ENCODE measurements at regions not wholly inside any gene's neighbourhood (a gene's known extent, or its start where the extent isn't known, plus 50 kb on each side); places are given as distances from the start of the nearest gene placed in this dataset.

- Histone ChIP-seq H3K4me1 (ENCODE audit: control insufficient read depth, low read depth, low read length) (no peaks in the 10 kb centered on the region), H4K8ac (ENCODE audit: low read depth, low read length) (no peak overlapping the region)
These were observed 411.2 kb downstream of the TLL1 start for GRCh38 chr4:166284221-166284620.

GRCh38 chr4:166290426-166290825 is 417.4 kb downstream of the TLL1 start:
- H2AK5ac ChIP-seq (ENCODE audit: low read length): no peak overlapping the region
- H2BK5ac ChIP-seq (ENCODE audit: low read length): no peak overlapping the region
- no peak overlapping the region for H3K23ac ChIP-seq (ENCODE audit: low read length)
- no peak overlapping the region for H4K8ac ChIP-seq (ENCODE audit: low read depth, low read length)
- WGBS (ENCODE audit: extremely low coverage, insufficient coverage, low lambda C conversion rate): no CpG with 5 or more reads among the region's 4 CpGs
- no peaks in the 10 kb centered on the region for H3K27me3 ChIP-seq (ENCODE audit: insufficient read depth, low read length, poor library complexity)
- no peaks in the 10 kb centered on the region for H3K36me3 ChIP-seq (ENCODE audit: control insufficient read depth, insufficient read depth, low read length)
- DNase-seq: no peak
- no peaks in the 10 kb centered on the region for H3K79me2 ChIP-seq (ENCODE audit: control insufficient read depth, insufficient read depth, low read length)
- H3K4me1 ChIP-seq (ENCODE audit: control insufficient read depth, low read depth, low read length): no peaks in the 10 kb centered on the region
- no peak overlapping the region for H3K4me3 ChIP-seq (ENCODE audit: low read length)
- no peak overlapping the region for H4K5ac ChIP-seq (ENCODE audit: low read length)
- no peak overlapping the region for H3K18ac ChIP-seq (ENCODE audit: low read length)
- H3K4me2 ChIP-seq (ENCODE audit: low read length): no peak overlapping the region
- H2BK120ac ChIP-seq (ENCODE audit: low read depth, low read length): no peak overlapping the region
- H3K56ac ChIP-seq (ENCODE audit: low read length): no peak overlapping the region
- H3K79me1 ChIP-seq (ENCODE audit: low read length): no peaks in the 10 kb centered on the region
- no peak overlapping the region for H3K9ac ChIP-seq (ENCODE audit: low read length)
- no peak overlapping the region for H3K27ac ChIP-seq (ENCODE audit: low read depth, low read length)
- no peak overlapping the region for H3K4ac ChIP-seq (ENCODE audit: low read depth, low read length)
- no peak overlapping the region for H2BK15ac ChIP-seq (replicated peaks; ENCODE audit: low read depth)

More at GRCh38 chr4:166284221-166284620, 411.2 kb downstream of the TLL1 start:
- no peak overlapping the region for H4K5ac ChIP-seq (ENCODE audit: low read length)
- H3K4ac ChIP-seq (ENCODE audit: low read depth, low read length): no peak overlapping the region
- H3K36me3 ChIP-seq (ENCODE audit: control insufficient read depth, insufficient read depth, low read length): no peaks in the 10 kb centered on the region
- no peak overlapping the region for H2AK5ac ChIP-seq (ENCODE audit: low read length)
- no peaks in the 10 kb centered on the region for H3K27me3 ChIP-seq (ENCODE audit: insufficient read depth, low read length, poor library complexity)
- H3K27ac ChIP-seq (ENCODE audit: low read depth, low read length): no peak overlapping the region
- no peak overlapping the region for H3K9ac ChIP-seq (ENCODE audit: low read length)
- no peak overlapping the region for H3K4me3 ChIP-seq (ENCODE audit: low read length)
- no peak overlapping the region for H2BK5ac ChIP-seq (ENCODE audit: low read length)
- no peak overlapping the region for H3K23ac ChIP-seq (ENCODE audit: low read length)
- H3K79me1 ChIP-seq (ENCODE audit: low read length): no peaks in the 10 kb centered on the region
- no peak overlapping the region for H3K4me2 ChIP-seq (ENCODE audit: low read length)
- DNase-seq: no peak
- no peaks in the 10 kb centered on the region for H3K79me2 ChIP-seq (ENCODE audit: control insufficient read depth, insufficient read depth, low read length)
- no peak overlapping the region for H3K56ac ChIP-seq (ENCODE audit: low read length)
- no peak overlapping the region for H2BK15ac ChIP-seq (replicated peaks; ENCODE audit: low read depth)
- H3K18ac ChIP-seq (ENCODE audit: low read length): no peak overlapping the region
- H2BK120ac ChIP-seq (ENCODE audit: low read depth, low read length): no peak overlapping the region

- Histone ChIP-seq H2BK5ac (ENCODE audit: low read length) (no peak overlapping the region), H3K27me3 (ENCODE audit: insufficient read depth, low read length, poor library complexity) (no peaks in the 10 kb centered on the region), H3K23ac (ENCODE audit: low read length) (no peak overlapping the region), H3K18ac (ENCODE audit: low read length) (no peak overlapping the region), H3K79me2 (ENCODE audit: control insufficient read depth, insufficient read depth, low read length) (no peaks in the 10 kb centered on the region), H3K27ac (ENCODE audit: low read depth, low read length) (no peak overlapping the region), H3K4ac (ENCODE audit: low read depth, low read length) (no peak overlapping the region), H4K8ac (ENCODE audit: low read depth, low read length) (no peak overlapping the region), H3K36me3 (ENCODE audit: control insufficient read depth, insufficient read depth, low read length) (no peaks in the 10 kb centered on the region), H3K79me1 (ENCODE audit: low read length) (no peaks in the 10 kb centered on the region), H3K4me1 (ENCODE audit: control insufficient read depth, low read depth, low read length) (no peaks in the 10 kb centered on the region), H3K4me3 (ENCODE audit: low read length) (no peak overlapping the region), H2AK5ac (ENCODE audit: low read length) (no peak overlapping the region), H4K5ac (ENCODE audit: low read length) (no peak overlapping the region), H2BK15ac (replicated peaks; ENCODE audit: low read depth) (no peak overlapping the region), H3K9ac (ENCODE audit: low read length) (no peak overlapping the region), H3K4me2 (ENCODE audit: low read length) (no peak overlapping the region), H2BK120ac (ENCODE audit: low read depth, low read length) (no peak overlapping the region), H3K56ac (ENCODE audit: low read length) (no peak overlapping the region)
- WGBS (ENCODE audit: extremely low coverage, insufficient coverage, low lambda C conversion rate): 100% methylated on average over 1 of the region's 2 CpGs
- DNase-seq: no peak
These were observed 420.5 kb downstream of the TLL1 start for GRCh38 chr4:166293556-166293955.

- no peaks in the 10 kb centered on the region for H3K79me2 ChIP-seq (ENCODE audit: control insufficient read depth, insufficient read depth, low read length)
- no peak overlapping the region for H3K4me3 ChIP-seq (ENCODE audit: low read length)
- no peak overlapping the region for H3K27ac ChIP-seq (ENCODE audit: low read depth, low read length)
- no CpG with 5 or more reads among the region's 6 CpGs for WGBS (ENCODE audit: extremely low coverage, insufficient coverage, low lambda C conversion rate)
- H3K79me1 ChIP-seq (ENCODE audit: low read length): no peaks in the 10 kb centered on the region
- H3K9ac ChIP-seq (ENCODE audit: low read length): no peak overlapping the region
- H2BK120ac ChIP-seq (ENCODE audit: low read depth, low read length): no peak overlapping the region
- no peaks in the 10 kb centered on the region for H3K36me3 ChIP-seq (ENCODE audit: control insufficient read depth, insufficient read depth, low read length)
- no peaks in the 10 kb centered on the region for H3K27me3 ChIP-seq (ENCODE audit: insufficient read depth, low read length, poor library complexity)
- no peak overlapping the region for H2BK5ac ChIP-seq (ENCODE audit: low read length)
- DNase-seq: no peak
- H2AK5ac ChIP-seq (ENCODE audit: low read length): no peak overlapping the region
- no peak overlapping the region for H4K5ac ChIP-seq (ENCODE audit: low read length)
- H3K18ac ChIP-seq (ENCODE audit: low read length): no peak overlapping the region
- no peak overlapping the region for H3K4me2 ChIP-seq (ENCODE audit: low read length)
- no peak overlapping the region for H3K23ac ChIP-seq (ENCODE audit: low read length)
- H3K4ac ChIP-seq (ENCODE audit: low read depth, low read length): no peak overlapping the region
- no peak overlapping the region for H4K8ac ChIP-seq (ENCODE audit: low read depth, low read length)
- H3K56ac ChIP-seq (ENCODE audit: low read length): no peak overlapping the region
- H2BK15ac ChIP-seq (replicated peaks; ENCODE audit: low read depth): no peak overlapping the region
- no peaks in the 10 kb centered on the region for H3K4me1 ChIP-seq (ENCODE audit: control insufficient read depth, low read depth, low read length)
These were observed 428.2 kb downstream of the TLL1 start for GRCh38 chr4:166301266-166301665.

GRCh38 chr4:166308647-166309046 is 435.6 kb downstream of the TLL1 start:
- Histone ChIP-seq H3K23ac (ENCODE audit: low read length) (no peak overlapping the region), H2BK5ac (ENCODE audit: low read length) (no peak overlapping the region), H3K27me3 (ENCODE audit: insufficient read depth, low read length, poor library complexity) (no peaks in the 10 kb centered on the region), H3K79me1 (ENCODE audit: low read length) (no peaks in the 10 kb centered on the region), H3K4me1 (ENCODE audit: control insufficient read depth, low read depth, low read length) (peaks cover 3% of the 10 kb centered on the region), H3K18ac (ENCODE audit: low read length) (no peak overlapping the region), H4K5ac (ENCODE audit: low read length) (no peak overlapping the region), H2AK5ac (ENCODE audit: low read length) (no peak overlapping the region), H3K4me2 (ENCODE audit: low read length) (no peak overlapping the region), H4K8ac (ENCODE audit: low read depth, low read length) (no peak overlapping the region), H3K79me2 (ENCODE audit: control insufficient read depth, insufficient read depth, low read length) (no peaks in the 10 kb centered on the region), H3K4ac (ENCODE audit: low read depth, low read length) (no peak overlapping the region), H2BK15ac (replicated peaks; ENCODE audit: low read depth) (no peak overlapping the region), H3K27ac (ENCODE audit: low read depth, low read length) (no peak overlapping the region), H3K36me3 (ENCODE audit: control insufficient read depth, insufficient read depth, low read length) (no peaks in the 10 kb centered on the region), H3K4me3 (ENCODE audit: low read length) (no peak overlapping the region), H3K9ac (ENCODE audit: low read length) (no peak overlapping the region), H2BK120ac (ENCODE audit: low read depth, low read length) (no peak overlapping the region), H3K56ac (ENCODE audit: low read length) (no peak overlapping the region)
- no CpG with 5 or more reads among the region's 4 CpGs for WGBS (ENCODE audit: extremely low coverage, insufficient coverage, low lambda C conversion rate)
- no peak for DNase-seq

DNA sequence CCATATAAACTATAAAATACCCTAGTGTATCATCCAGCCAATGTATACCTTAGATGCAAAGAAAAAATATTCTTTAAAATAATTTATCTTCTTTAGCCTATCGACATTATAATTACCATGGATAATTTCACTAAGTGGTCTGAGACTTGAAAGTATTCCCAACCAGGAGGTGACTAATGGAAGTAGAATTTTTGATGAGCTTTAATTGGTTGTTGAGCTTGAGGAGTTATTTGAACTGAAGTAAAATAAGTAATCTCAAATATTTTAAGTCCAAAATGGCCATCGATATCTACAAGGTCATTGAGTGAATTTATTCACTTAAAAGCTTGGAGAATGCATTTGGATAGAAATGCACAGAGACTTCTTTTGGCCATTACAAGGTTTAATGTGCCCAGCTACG is 436.2 kb downstream of the TLL1 start:
- Histone ChIP-seq H3K79me2 (ENCODE audit: control insufficient read depth, insufficient read depth, low read length) (no peaks in the 10 kb centered on the region), H3K4ac (ENCODE audit: low read depth, low read length) (no peak overlapping the region), H3K4me2 (ENCODE audit: low read length) (no peak overlapping the region), H4K8ac (ENCODE audit: low read depth, low read length) (no peak overlapping the region), H4K5ac (ENCODE audit: low read length) (no peak overlapping the region), H2BK5ac (ENCODE audit: low read length) (no peak overlapping the region), H3K36me3 (ENCODE audit: control insufficient read depth, insufficient read depth, low read length) (no peaks in the 10 kb centered on the region), H3K79me1 (ENCODE audit: low read length) (no peaks in the 10 kb centered on the region), H3K4me1 (ENCODE audit: control insufficient read depth, low read depth, low read length) (peaks cover 3% of the 10 kb centered on the region), H2BK120ac (ENCODE audit: low read depth, low read length) (no peak overlapping the region), H2BK15ac (replicated peaks; ENCODE audit: low read depth) (no peak overlapping the region), H3K27me3 (ENCODE audit: insufficient read depth, low read length, poor library complexity) (no peaks in the 10 kb centered on the region), H3K9ac (ENCODE audit: low read length) (no peak overlapping the region), H3K4me3 (ENCODE audit: low read length) (no peak overlapping the region), H3K23ac (ENCODE audit: low read length) (no peak overlapping the region), H3K56ac (ENCODE audit: low read length) (no peak overlapping the region), H3K18ac (ENCODE audit: low read length) (no peak overlapping the region), H2AK5ac (ENCODE audit: low read length) (no peak overlapping the region), H3K27ac (ENCODE audit: low read depth, low read length) (no peak overlapping the region)
- no CpG with 5 or more reads among the region's 3 CpGs for WGBS (ENCODE audit: extremely low coverage, insufficient coverage, low lambda C conversion rate)
- DNase-seq: no peak
